HG03039 (cell line): ENCODE measurements at regions not wholly inside any gene's neighbourhood (a gene's known extent, or its start where the extent isn't known, plus 50 kb on each side); places are given as distances from the start of the nearest gene placed in this dataset.
"Not testable (repeated sequence)": the region's sequence is repeated elsewhere in the genome, so short reads cannot be mapped to it uniquely, and the experiment has no call there.

Experiments used
- ATAC-seq: cut with Tn5 transposase; IDR thresholded peaks from one replicate; pipeline ENCODE4 v1.9.1; 2021; ENCODE audit warnings: mild to moderate bottlenecking, moderate library complexity; ENCODE audit not compliant: unreplicated experiment

DNA sequence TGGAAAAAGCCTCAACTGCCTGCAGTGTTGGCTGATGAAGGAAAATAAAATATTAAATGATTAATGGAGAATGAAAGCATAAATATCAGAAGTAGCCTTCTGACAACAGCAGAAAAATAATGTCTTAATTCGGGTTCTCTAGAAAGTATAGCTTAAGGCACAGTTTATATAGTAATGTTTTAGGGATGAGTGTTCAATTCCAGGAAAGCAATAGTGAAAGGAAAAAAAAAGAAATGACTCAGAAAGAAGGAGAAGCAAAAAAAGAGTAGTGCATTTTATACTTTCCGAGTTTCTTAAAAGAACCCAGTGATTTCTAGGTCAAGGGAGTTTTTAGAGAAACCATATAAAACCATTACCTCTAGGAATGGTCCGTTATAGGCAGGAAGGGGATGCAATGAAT is 137.3 kb downstream of the HTR1B start:
- ATAC-seq, result no peak

DNA sequence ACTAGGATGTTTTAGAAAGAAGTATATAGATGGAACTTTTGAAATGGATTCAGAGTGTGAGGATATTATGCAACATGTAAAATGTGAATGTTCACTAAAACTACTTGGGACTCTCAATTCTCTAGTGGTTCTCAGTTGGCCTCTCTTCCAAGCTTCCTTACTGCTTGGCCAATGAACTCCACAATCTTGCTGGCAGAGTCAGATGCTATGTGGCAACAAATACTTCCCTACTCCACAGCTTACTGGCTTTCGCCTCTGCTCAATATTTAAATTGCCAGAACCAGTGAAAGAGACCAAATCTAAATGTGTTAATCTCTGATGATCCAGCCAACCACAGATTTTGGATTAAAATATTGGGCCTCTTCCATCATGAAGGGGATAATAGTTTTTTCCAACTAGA is 138.4 kb downstream of the HTR1B start:
- no peak for ATAC-seq

- no peak for ATAC-seq
Measured at GRCh38 chr6:77322604-77323003, 140.7 kb downstream of the HTR1B start.

DNA sequence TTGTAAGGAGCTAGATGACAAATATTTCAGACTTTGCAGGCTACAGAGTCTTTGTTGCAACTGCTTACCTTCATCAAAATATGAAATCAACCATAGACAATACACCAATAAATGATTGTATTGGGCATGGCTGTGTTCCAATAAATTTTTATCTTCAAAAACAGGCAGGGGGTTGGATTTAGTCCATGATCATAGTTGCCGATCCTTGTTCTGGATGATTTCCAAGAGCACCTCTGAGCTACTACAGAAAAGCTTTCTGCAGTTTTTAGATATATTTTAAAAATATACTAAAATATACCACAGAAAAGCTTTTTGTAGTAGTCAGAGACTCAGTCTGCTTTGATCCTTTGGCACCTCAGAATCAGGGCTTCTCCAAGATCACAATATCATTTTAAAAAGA is 145.0 kb downstream of the HTR1B start:
- ATAC-seq, result no peak

DNA sequence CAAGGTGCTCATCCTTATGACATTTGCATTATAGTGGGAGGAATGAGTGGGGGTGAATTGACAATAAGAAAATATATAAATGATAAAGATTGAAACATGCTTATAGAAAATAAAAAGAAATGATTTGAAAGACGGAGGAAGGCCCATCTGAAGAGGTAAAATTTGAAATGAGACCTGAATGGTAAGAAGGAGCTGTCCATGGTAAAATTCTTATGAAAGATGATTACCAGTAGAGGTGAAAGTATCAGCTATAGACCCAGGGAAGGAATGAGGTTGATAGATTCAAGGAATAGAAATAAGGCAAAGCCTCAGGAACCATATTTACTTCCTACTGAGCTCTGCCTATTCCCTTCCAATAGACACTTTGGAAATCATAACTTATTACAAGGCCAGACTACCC is 149.7 kb downstream of the HTR1B start:
- no peak for ATAC-seq

GRCh38 chr6:77299931-77300330 is 163.4 kb downstream of the HTR1B start:
- ATAC-seq, result no peak

- ATAC-seq, result no peak
Measured at GRCh38 chr6:77298283-77298682, 165.0 kb downstream of the HTR1B start.

- no peak for ATAC-seq
Measured at GRCh38 chr6:77292564-77293546, 170.4 kb downstream of the HTR1B start.

GRCh38 chr6:77290798-77291197 is 172.5 kb downstream of the HTR1B start:
- no peak for ATAC-seq

DNA sequence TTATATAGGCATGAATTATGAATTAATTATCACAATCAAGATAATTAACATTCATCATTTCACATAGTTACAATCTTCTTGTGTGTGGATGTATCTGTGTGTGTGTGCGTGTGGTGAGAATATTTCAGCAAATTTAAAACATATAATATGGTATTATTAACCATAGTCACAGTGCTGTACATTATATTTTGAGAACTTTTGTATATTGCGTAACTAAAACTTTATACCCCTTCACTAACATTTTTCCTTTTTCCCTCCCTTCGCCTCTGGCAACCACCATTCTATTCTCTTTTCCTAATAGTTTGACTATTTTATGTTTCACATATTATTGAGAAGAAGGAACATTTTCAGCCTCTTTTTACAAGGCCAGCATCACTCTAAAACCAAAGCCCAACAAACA is 176.8 kb downstream of the HTR1B start:
- ATAC-seq, result no peak

- no peak for ATAC-seq
Measured at GRCh38 chr6:77273929-77274328, 189.4 kb downstream of the HTR1B start.

DNA sequence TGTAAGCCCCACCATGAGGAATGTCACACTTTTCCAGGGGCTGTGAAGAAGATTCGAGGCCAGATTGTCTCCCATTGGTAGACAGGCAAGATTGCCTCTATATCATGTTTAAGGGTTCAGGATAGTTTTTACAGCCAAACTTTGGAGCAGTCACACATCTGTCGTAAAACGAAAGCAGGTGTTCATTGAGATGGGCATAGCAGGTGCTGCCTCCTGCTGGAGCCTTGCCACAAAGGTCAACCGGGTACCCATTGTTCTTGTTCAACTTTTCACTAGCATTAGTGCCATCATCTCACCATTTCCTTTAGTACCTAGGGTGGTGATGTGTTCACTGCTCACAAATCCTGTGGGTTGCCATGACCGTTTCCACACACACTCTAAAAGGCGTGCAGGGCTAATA is 198.3 kb downstream of the HTR1B start:
- no peak for ATAC-seq

DNA sequence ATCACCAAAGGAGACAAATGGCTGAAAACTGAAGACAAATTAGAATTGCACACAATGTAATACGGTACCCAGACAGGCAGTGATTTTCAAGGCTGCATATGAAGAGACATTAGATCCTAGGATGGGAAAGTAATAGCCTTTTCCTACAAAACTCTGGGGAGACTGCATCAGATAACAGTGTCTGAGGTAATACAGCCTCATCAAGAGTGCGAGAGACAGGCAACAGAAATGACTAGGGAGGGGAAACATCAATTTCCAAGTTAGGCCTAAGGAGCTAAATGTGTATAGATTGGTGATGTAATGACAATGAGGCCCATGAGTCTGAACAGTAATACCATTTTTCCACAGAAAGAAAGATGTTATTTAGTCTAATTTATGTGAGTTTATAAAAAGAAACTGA is 200.3 kb downstream of the HTR1B start:
- ATAC-seq, result no peak

DNA sequence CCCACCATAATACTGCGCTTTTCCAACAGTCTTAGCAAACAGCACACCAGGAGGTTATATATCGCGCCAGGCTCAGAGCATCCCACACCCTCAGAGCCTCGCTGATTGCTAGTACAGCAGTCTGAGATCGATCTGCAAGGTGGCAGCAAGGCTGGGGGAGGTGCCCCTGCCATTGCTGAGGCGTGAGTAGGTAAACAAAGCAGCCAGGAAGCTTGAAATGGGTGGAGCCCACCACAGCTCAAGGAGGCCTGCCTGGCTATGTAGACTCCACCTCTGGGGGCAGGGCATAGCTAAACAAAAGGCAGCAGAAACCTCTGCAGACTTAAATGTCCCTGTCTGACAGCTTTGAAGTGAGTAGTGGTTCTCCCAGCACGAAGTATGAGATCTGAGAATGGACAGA is 211.5 kb downstream of the HTR1B start:
- not testable (repeated sequence) for ATAC-seq

DNA sequence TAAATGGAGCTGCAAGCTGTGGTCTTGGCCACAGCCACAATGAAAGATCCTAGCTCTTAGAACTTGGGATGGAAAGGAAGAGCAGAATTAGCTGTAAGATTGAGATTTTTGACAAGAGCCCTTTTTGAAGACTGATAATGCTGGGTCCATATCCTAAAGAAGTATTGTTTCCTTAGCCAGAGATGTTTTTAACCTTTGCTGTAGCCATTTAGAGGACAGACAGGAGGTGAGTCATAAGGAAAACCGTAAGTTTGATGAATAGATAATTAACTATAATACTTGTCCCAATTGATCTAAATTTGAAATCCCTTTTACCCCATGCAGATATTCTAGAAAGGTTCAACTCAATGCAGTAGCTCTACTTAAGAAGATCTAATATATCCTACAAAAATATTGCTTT is 213.7 kb downstream of the HTR1B start:
- no peak for ATAC-seq

- ATAC-seq, result no peak
Measured at GRCh38 chr6:77245026-77245425, 218.3 kb downstream of the HTR1B start.

GRCh38 chr6:77231438-77232305 is 231.6 kb downstream of the HTR1B start:
- ATAC-seq, result no peak

GRCh38 chr6:77228279-77228678 is 235.0 kb downstream of the HTR1B start:
- no peak for ATAC-seq

DNA sequence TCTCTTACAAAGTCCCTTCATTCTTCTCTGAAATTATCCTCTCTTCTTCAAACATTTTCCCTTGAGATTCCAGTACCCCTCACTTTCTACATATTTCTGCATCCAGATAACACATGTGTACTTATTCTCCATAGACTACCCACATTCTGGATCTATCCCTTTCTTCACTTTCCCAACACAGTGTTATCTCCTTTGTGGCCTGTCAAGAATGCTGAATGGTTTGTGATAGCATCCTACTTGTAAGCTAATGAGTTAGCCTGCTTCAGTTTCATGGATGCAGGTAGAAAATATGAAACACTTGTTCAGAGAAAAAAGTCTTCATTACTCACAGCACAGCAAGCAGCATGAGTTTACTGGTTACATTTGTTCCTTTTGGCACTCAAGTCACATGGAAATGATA is 245.4 kb downstream of the HTR1B start:
- no peak for ATAC-seq

- ATAC-seq, result no peak
Measured at GRCh38 chr6:77205936-77206335, 257.4 kb downstream of the HTR1B start.

DNA sequence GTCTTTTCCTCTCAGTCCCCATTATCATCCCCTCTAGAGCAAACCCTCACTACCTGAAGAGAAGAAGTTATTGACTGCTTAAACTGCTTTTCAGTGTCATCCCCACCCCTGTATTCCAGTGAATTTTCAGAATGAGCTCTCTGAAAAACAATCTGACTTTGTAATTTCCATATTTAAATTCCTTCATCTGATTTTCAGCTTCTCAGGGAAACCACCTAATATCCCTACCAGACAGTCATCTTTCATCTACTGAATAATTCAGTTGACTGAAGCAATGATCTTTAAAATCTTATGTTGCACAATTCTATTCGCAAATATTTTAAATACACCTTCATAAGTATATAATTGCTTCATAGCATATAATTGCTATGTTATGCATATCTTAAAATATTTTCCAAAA is 258.7 kb downstream of the HTR1B start:
- no peak for ATAC-seq

GRCh38 chr6:77183447-77183846 is 279.8 kb downstream of the HTR1B start:
- ATAC-seq, result no peak
